AG04449 (cell line): ENCODE measurements at regions not wholly inside any gene's neighbourhood (a gene's known extent, or its start where the extent isn't known, plus 50 kb on each side); places are given as distances from the start of the nearest gene placed in this dataset.
"Not testable (repeated sequence)": the region's sequence is repeated elsewhere in the genome, so short reads cannot be mapped to it uniquely, and the experiment has no call there.

Experiments
- CTCF ChIA-PET: fragments of 350-600 bp; formaldehyde crosslinking; extraction: SDS; loops from one replicate; lab custom pipeline; 2021; ENCODE audit warnings: antibody characterized with exemption; lab: Yijun Ruan, JAX
- POLR2A ChIA-PET: fragments of 400-600, 350-600 bp; formaldehyde crosslinking; extraction: SDS; loops from one replicate; lab custom pipeline; 2020; ENCODE audit warnings: antibody characterized with exemption, inconsistent platforms; lab: Yijun Ruan, JAX
- DNase-seq: peaks from one replicate; pipeline ENCODE4 v3.0.0-alpha.2; 2010; ENCODE audit warnings: low read depth, low spot score
- H3K4me3 ChIP-seq: 2 replicates; pipeline ENCODE4 v1.5.1; 2011; ENCODE audit warnings: low read depth, mild to moderate bottlenecking, control low read depth, low read length
- CTCF ChIP-seq: IDR thresholded peaks from one replicate; pipeline ENCODE4 v1.5.1; 2011; ENCODE audit warnings: mild to moderate bottlenecking, moderate library complexity, low read length, control low read depth, inconsistent platforms; ENCODE audit not compliant: insufficient read depth; ENCODE audit errors: missing control alignments

GRCh38 chr15:94858011-94858410 is 626.6 kb downstream of the MCTP2 start:
- ChIA-PET CTCF (no interaction called here), POLR2A (no interaction called here)
- no peak for TF ChIP-seq CTCF
- H3K4me3 ChIP-seq = no peak overlapping the region
- no peak for DNase-seq

- H3K4me3 ChIP-seq = no peak overlapping the region
- DNase-seq = no peak
- POLR2A ChIA-PET = no interaction called here
- no peak for TF ChIP-seq CTCF
- CTCF ChIA-PET = no interaction called here
Measured at GRCh38 chr15:94858449-94858848, 627.1 kb downstream of the MCTP2 start.

GRCh38 chr15:94858920-94859319 is 627.6 kb downstream of the MCTP2 start:
- ChIA-PET CTCF (no interaction called here), POLR2A (no interaction called here)
- TF ChIP-seq CTCF = no peak
- H3K4me3 ChIP-seq = no peak overlapping the region
- DNase-seq = no peak

- H3K4me3 ChIP-seq = no peak overlapping the region
- CTCF ChIA-PET = no interaction called here
- no peak for DNase-seq
- TF ChIP-seq CTCF = no peak
- POLR2A ChIA-PET = no interaction called here
Measured at GRCh38 chr15:94864600-94864999, 633.2 kb downstream of the MCTP2 start.

- CTCF ChIA-PET, DNase-seq, H3K4me3 ChIP-seq, POLR2A ChIA-PET: not testable (repeated sequence)
Measured at GRCh38 chr15:94868265-94868664, 636.9 kb downstream of the MCTP2 start.

- DNase-seq = no peak
- ChIA-PET POLR2A (no interaction called here), CTCF (no interaction called here)
- H3K4me3 ChIP-seq = no peak overlapping the region
- TF ChIP-seq CTCF = no peak
Measured at GRCh38 chr15:94875550-94875949, 644.2 kb downstream of the MCTP2 start.

GRCh38 chr15:94877833-94878232 is 646.5 kb downstream of the MCTP2 start:
- DNase-seq = no peak

More at GRCh38 chr15:94877833-94878232, 646.5 kb downstream of the MCTP2 start:
- H3K4me3 ChIP-seq = no peak overlapping the region
- no peak for TF ChIP-seq CTCF
- ChIA-PET CTCF (no interaction called here), POLR2A (no interaction called here)
